DND-41 (cell line): ENCODE measurements at regions not wholly inside any gene's neighbourhood (a gene's known extent, or its start where the extent isn't known, plus 50 kb on each side); places are given as distances from the start of the nearest gene placed in this dataset.

Experiments used
- ATAC-seq: fragments of 200-7000 bp; cut with Tn5 transposase; 3 replicates; pipeline ENCODE4 v1.9.1; 2021; ENCODE audit warnings: low read depth; ENCODE audit not compliant: insufficient read depth
- DNase-seq: peaks from one replicate; pipeline ENCODE4 v3.0.0-alpha.2; 2020
- H2AFZ ChIP-seq: 2 replicates; pipeline ENCODE4 v1.6.0; 2012; ENCODE audit warnings: low read depth, low read length
- H3K27ac ChIP-seq: 2 replicates; pipeline ENCODE4 v1.5.1; 2012; ENCODE audit warnings: low read length, inconsistent platforms
- H3K27me3 ChIP-seq: fragments of 200-600 bp; sonication (generic); 2 replicates; pipeline ENCODE4 v1.6.0; 2012; ENCODE audit warnings: low read length, mild to moderate bottlenecking, inconsistent platforms; ENCODE audit not compliant: insufficient read depth, poor library complexity
- H3K36me3 ChIP-seq: 2 replicates; pipeline ENCODE4 v1.5.1; 2012; ENCODE audit warnings: low read length, inconsistent platforms; ENCODE audit not compliant: insufficient read depth
- H3K4me1 ChIP-seq: 2 replicates; pipeline ENCODE4 v1.5.1; 2012; ENCODE audit warnings: mild to moderate bottlenecking, low read length; ENCODE audit not compliant: insufficient read depth
- H3K4me2 ChIP-seq: 2 replicates; pipeline ENCODE4 v1.6.0; 2012; ENCODE audit warnings: mild to moderate bottlenecking, moderate library complexity, low read length, inconsistent platforms; ENCODE audit not compliant: insufficient read depth
- H3K4me3 ChIP-seq, 2 experiments: fragments of 200-600 bp in 1 of 2; shearing (Covaris generic) in 1 of 2; 2 replicates each; pipeline ENCODE4 v1.5.1; 2012 to 2016; ENCODE audit warnings: inconsistent platforms in 2 of 2, low read length in 2 of 2, mild to moderate bottlenecking in 2 of 2, low read depth in 1 of 2, moderate library complexity in 1 of 2
- H3K79me2 ChIP-seq: 2 replicates; pipeline ENCODE4 v1.6.0; 2012; ENCODE audit warnings: low read length, inconsistent platforms; ENCODE audit not compliant: insufficient read depth
- H3K9ac ChIP-seq: 2 replicates; pipeline ENCODE4 v1.6.0; 2012; ENCODE audit warnings: low read depth, mild to moderate bottlenecking, inconsistent platforms, low read length, moderate library complexity
- H3K9me3 ChIP-seq: 2 replicates; pipeline ENCODE4 v1.5.1; 2012; ENCODE audit warnings: low read length, moderate library complexity, mild to moderate bottlenecking, inconsistent platforms; ENCODE audit not compliant: insufficient read depth, severe bottlenecking
- H4K20me1 ChIP-seq: 2 replicates; pipeline ENCODE4 v1.6.0; 2012; ENCODE audit warnings: low read length; ENCODE audit not compliant: insufficient read depth
- EZH2 ChIP-seq: IDR thresholded peaks from 3 replicates; pipeline ENCODE4 v1.6.1; 2012; ENCODE audit warnings: borderline replicate concordance, low read depth, mild to moderate bottlenecking, moderate library complexity, low read length, inconsistent platforms; ENCODE audit not compliant: severe bottlenecking
- TF ChIP-seq, protein P1 (sequence below): IDR thresholded peaks from 2 replicates; pipeline ENCODE4 v1.5.1; 2012; ENCODE audit warnings: borderline replicate concordance, low read length, moderate library complexity, mild to moderate bottlenecking; ENCODE audit not compliant: poor library complexity, severe bottlenecking; ENCODE audit errors: extremely low read depth

- ATAC-seq, result no peak
- Histone ChIP-seq H3K4me2 (no peak overlapping the region), H3K4me1 (no peaks in the 10 kb centered on the region), H3K27me3 (no peaks in the 10 kb centered on the region), H3K9ac (no peak overlapping the region), H3K9me3 (no peaks in the 10 kb centered on the region), H3K27ac (no peak overlapping the region), H3K79me2 (no peaks in the 10 kb centered on the region), H3K36me3 (no peaks in the 10 kb centered on the region), H4K20me1 (no peaks in the 10 kb centered on the region), H2AFZ (no peak overlapping the region), H3K4me3 (no peak overlapping the region)
- no peak for DNase-seq
- TF ChIP-seq, protein P1, sequence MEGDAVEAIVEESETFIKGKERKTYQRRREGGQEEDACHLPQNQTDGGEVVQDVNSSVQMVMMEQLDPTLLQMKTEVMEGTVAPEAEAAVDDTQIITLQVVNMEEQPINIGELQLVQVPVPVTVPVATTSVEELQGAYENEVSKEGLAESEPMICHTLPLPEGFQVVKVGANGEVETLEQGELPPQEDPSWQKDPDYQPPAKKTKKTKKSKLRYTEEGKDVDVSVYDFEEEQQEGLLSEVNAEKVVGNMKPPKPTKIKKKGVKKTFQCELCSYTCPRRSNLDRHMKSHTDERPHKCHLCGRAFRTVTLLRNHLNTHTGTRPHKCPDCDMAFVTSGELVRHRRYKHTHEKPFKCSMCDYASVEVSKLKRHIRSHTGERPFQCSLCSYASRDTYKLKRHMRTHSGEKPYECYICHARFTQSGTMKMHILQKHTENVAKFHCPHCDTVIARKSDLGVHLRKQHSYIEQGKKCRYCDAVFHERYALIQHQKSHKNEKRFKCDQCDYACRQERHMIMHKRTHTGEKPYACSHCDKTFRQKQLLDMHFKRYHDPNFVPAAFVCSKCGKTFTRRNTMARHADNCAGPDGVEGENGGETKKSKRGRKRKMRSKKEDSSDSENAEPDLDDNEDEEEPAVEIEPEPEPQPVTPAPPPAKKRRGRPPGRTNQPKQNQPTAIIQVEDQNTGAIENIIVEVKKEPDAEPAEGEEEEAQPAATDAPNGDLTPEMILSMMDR, result no peak
- no peak for TF ChIP-seq EZH2
Measured at GRCh38 chr3:148381051-148381450, 316.7 kb upstream of the AGTR1 start.

GRCh38 chr3:148389916-148390315 is 307.8 kb upstream of the AGTR1 start:
- Histone ChIP-seq H3K36me3 (no peaks in the 10 kb centered on the region), H3K27me3 (no peaks in the 10 kb centered on the region), H4K20me1 (no peaks in the 10 kb centered on the region), H3K9ac (no peak overlapping the region), H3K4me1 (no peaks in the 10 kb centered on the region), H3K27ac (no peak overlapping the region), H3K9me3 (no peaks in the 10 kb centered on the region), H3K4me2 (no peak overlapping the region), H3K4me3 (no peak overlapping the region), H3K79me2 (no peaks in the 10 kb centered on the region), H2AFZ (no peak overlapping the region)
- DNase-seq, result no peak
- ATAC-seq, result no peak
- no peak for TF ChIP-seq EZH2
- TF ChIP-seq, protein P1, result no peak

DNA sequence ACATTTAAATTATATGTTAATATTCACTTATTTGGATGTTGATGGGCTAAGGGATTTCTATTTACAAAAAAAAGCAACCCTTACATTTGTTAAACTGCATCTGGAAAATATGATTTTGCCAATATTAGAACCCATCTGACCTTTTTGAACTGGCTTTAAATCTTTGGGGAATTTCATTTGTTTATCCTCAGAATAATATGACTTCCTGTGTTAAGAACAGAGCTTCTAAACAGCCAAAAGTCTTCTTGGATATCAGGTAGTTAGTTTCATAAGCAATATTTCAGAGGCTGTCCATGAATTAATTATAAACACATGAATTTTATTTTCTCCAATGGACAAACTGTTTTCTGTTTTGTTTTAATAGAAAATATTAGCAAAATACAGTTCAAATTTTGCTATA is 301.9 kb upstream of the AGTR1 start:
- DNase-seq (no peak), ATAC-seq (no peak)
- H3K36me3 ChIP-seq, result no peaks in the 10 kb centered on the region
- H3K9ac ChIP-seq, result no peak overlapping the region
- H3K79me2 ChIP-seq, result no peaks in the 10 kb centered on the region
- H3K4me1 ChIP-seq, result no peaks in the 10 kb centered on the region
- H3K27ac ChIP-seq, result no peak overlapping the region
- H3K4me3 ChIP-seq, result no peak overlapping the region
- H2AFZ ChIP-seq, result no peak overlapping the region
- no peak overlapping the region for H3K4me2 ChIP-seq
- no peak for TF ChIP-seq EZH2
- TF ChIP-seq, protein P1, result no peak
- H4K20me1 ChIP-seq, result no peaks in the 10 kb centered on the region
- H3K9me3 ChIP-seq, result no peaks in the 10 kb centered on the region
- H3K27me3 ChIP-seq, result no peaks in the 10 kb centered on the region

- no peak for DNase-seq
- Histone ChIP-seq H3K9me3 (no peaks in the 10 kb centered on the region), H3K4me1 (no peaks in the 10 kb centered on the region), H3K79me2 (no peaks in the 10 kb centered on the region), H3K36me3 (no peaks in the 10 kb centered on the region), H3K27ac (no peak overlapping the region), H3K27me3 (no peaks in the 10 kb centered on the region), H3K4me3 (no peak overlapping the region), H2AFZ (no peak overlapping the region), H4K20me1 (no peaks in the 10 kb centered on the region), H3K9ac (no peak overlapping the region), H3K4me2 (no peak overlapping the region)
- TF ChIP-seq EZH2, result no peak
- TF ChIP-seq, protein P1, result no peak
- no peak for ATAC-seq
Measured at GRCh38 chr3:148400754-148401153, 296.9 kb upstream of the AGTR1 start.
